Fibroblast of lung (primary cell): ENCODE measurements at regions not wholly inside any gene's neighbourhood (a gene's known extent, or its start where the extent isn't known, plus 50 kb on each side); places are given as distances from the start of the nearest gene placed in this dataset.

Source experiments
- EZH2 ChIP-seq: IDR thresholded peaks from 2 replicates; pipeline ENCODE4 v1.5.1; 2012; ENCODE audit warnings: low read length, control low read depth, mild to moderate bottlenecking; ENCODE audit errors: missing control alignments
- TF ChIP-seq, protein P1 (sequence below), 2 donors: IDR thresholded peaks in 1 of 2; conservative IDR thresholded peaks in 1 of 2; 1 replicate in 1 of 2; 2 replicates in 1 of 2; pipeline ENCODE4 v1.5.1; 2011 to 2012; ENCODE audit warnings: low read length in 2 of 2, control low read depth in 1 of 2, inconsistent platforms in 1 of 2, low read depth in 1 of 2, mild to moderate bottlenecking in 1 of 2

GRCh38 chr1:10915594-10915993 is 96.9 kb upstream of the TARDBP start:
- TF ChIP-seq, protein P1, sequence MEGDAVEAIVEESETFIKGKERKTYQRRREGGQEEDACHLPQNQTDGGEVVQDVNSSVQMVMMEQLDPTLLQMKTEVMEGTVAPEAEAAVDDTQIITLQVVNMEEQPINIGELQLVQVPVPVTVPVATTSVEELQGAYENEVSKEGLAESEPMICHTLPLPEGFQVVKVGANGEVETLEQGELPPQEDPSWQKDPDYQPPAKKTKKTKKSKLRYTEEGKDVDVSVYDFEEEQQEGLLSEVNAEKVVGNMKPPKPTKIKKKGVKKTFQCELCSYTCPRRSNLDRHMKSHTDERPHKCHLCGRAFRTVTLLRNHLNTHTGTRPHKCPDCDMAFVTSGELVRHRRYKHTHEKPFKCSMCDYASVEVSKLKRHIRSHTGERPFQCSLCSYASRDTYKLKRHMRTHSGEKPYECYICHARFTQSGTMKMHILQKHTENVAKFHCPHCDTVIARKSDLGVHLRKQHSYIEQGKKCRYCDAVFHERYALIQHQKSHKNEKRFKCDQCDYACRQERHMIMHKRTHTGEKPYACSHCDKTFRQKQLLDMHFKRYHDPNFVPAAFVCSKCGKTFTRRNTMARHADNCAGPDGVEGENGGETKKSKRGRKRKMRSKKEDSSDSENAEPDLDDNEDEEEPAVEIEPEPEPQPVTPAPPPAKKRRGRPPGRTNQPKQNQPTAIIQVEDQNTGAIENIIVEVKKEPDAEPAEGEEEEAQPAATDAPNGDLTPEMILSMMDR (conservative IDR thresholded peaks at IDR 0.05 in 1 of 2, IDR thresholded peaks at IDR 0.05 in 1 of 2; ENCODE audit: low read depth in 1 of 2, low read length in 2 of 2) = no peak
- TF ChIP-seq EZH2 = no peak
